Upper lobe of left lung (tissue), 6 donors: ENCODE measurements at regions not wholly inside any gene's neighbourhood (a gene's known extent, or its start where the extent isn't known, plus 50 kb on each side); places are given as distances from the start of the nearest gene placed in this dataset.

Source experiments
- ATAC-seq, 2 donors: fragments of 200-7000 bp; cut with Tn5 transposase; one replicate each; pipeline ENCODE4 v1.9.1; 2022; ENCODE audit warnings: mild to moderate bottlenecking in 2 of 2, moderate library complexity in 2 of 2; ENCODE audit not compliant: low FRiP score in 2 of 2
- DNase-seq, 2 donors: peaks; one replicate each; pipeline ENCODE4 v3.0.0-alpha.2; 2019 to 2020
- H3K27ac ChIP-seq, 4 donors: fragments of 200-600 bp; sonication (generic); one replicate each; pipeline ENCODE4 v1.5.1; 2016 to 2019
- H3K27me3 ChIP-seq, 4 donors: fragments of 200-600 bp; sonication (generic); one replicate each; pipeline ENCODE4 v1.5.1; 2017 to 2019
- H3K36me3 ChIP-seq, 4 donors: fragments of 200-600 bp; sonication (generic); one replicate each; pipeline ENCODE4 v1.5.1; 2016 to 2019
- H3K4me1 ChIP-seq, 4 donors: fragments of 200-600 bp; sonication (generic); one replicate each; pipeline ENCODE4 v1.5.1; 2018 to 2019
- H3K4me3 ChIP-seq, 4 donors: fragments of 200-600 bp; sonication (generic); one replicate each; pipeline ENCODE4 v1.5.1; 2017 to 2019; ENCODE audit warnings: mild to moderate bottlenecking in 2 of 4, moderate library complexity in 1 of 4
- H3K9me3 ChIP-seq, 4 donors: fragments of 200-600 bp; sonication (generic); one replicate each; pipeline ENCODE4 v1.5.1; 2018 to 2019
- EP300 ChIP-seq, 4 donors: sonication (generic); formaldehyde crosslinking; IDR thresholded peaks; one replicate each; pipeline ENCODE4 v1.5.1; 2017; ENCODE audit warnings: antibody characterized with exemption in 4 of 4, control low read depth in 2 of 4
- POLR2A ChIP-seq, 4 donors: fragments of 450-650 bp; IDR thresholded peaks; one replicate each; pipeline ENCODE4 v1.5.1; 2016 to 2017; ENCODE audit warnings: antibody characterized with exemption in 4 of 4, mild to moderate bottlenecking in 2 of 4
- POLR2AphosphoS5 ChIP-seq, 2 donors: sonication (generic); formaldehyde crosslinking; IDR thresholded peaks; one replicate each; pipeline ENCODE4 v1.5.1; 2017; ENCODE audit warnings: antibody characterized with exemption in 2 of 2
- WGBS, 2 donors: methylation state at CpG; one replicate each; pipeline ENCODE4 v1.1.5; 2017 to 2018; 5-methylcytosine and 5-hydroxymethylcytosine counted together
- TF ChIP-seq, protein P1 (sequence below), 6 experiments: fragments of 450-650 bp in 4 of 6; fragments of 200-600 bp in 2 of 6; sonication (generic) in 2 of 6; IDR thresholded peaks; one replicate each; pipeline ENCODE4 v1.5.1; 2016 to 2019; ENCODE audit warnings: antibody characterized with exemption in 6 of 6
- donor health status: DM: no; HTN: no; CAD: no; lungs with moderate emphysema.
- donor health status: DM: no; HTN: yes; CAD: no; lungs with severe emphysema.

- ATAC-seq (no peak), DNase-seq (no peak)
- Histone ChIP-seq H3K27me3 (no peaks in the 10 kb centered on the region), H3K4me3 (no peak overlapping the region), H3K36me3 (no peaks in the 10 kb centered on the region), H3K27ac (no peak overlapping the region), H3K9me3 (no peaks in the 10 kb centered on the region), H3K4me1 (peaks cover 0 to 4% (median 0%) of the 10 kb centered on the region in 4 donors)
- TF ChIP-seq POLR2AphosphoS5 (IDR thresholded peaks at IDR 0.05) (no peak), POLR2A (IDR thresholded peaks at IDR 0.05) (no peak), EP300 (IDR thresholded peaks at IDR 0.05) (no peak)
- TF ChIP-seq, protein P1, sequence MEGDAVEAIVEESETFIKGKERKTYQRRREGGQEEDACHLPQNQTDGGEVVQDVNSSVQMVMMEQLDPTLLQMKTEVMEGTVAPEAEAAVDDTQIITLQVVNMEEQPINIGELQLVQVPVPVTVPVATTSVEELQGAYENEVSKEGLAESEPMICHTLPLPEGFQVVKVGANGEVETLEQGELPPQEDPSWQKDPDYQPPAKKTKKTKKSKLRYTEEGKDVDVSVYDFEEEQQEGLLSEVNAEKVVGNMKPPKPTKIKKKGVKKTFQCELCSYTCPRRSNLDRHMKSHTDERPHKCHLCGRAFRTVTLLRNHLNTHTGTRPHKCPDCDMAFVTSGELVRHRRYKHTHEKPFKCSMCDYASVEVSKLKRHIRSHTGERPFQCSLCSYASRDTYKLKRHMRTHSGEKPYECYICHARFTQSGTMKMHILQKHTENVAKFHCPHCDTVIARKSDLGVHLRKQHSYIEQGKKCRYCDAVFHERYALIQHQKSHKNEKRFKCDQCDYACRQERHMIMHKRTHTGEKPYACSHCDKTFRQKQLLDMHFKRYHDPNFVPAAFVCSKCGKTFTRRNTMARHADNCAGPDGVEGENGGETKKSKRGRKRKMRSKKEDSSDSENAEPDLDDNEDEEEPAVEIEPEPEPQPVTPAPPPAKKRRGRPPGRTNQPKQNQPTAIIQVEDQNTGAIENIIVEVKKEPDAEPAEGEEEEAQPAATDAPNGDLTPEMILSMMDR (IDR thresholded peaks at IDR 0.05) = no peak
- 66 to 70% methylated on average over 8 of the region's 8 CpGs for WGBS, 2 donors
These were observed 313.4 kb downstream of the BCL11B start for GRCh38 chr14:98958632-98959031.

- no peaks in the 10 kb centered on the region for H3K9me3 ChIP-seq
- 76 to 79% methylated on average over 6 of the region's 6 CpGs for WGBS, 2 donors
- no peak for ATAC-seq
- no peaks in the 10 kb centered on the region for H3K36me3 ChIP-seq
- H3K27me3 ChIP-seq = no peaks in the 10 kb centered on the region
- H3K27ac ChIP-seq = no peak overlapping the region
- no peak for DNase-seq
- H3K4me1 ChIP-seq = peaks cover 0 to 4% (median 0%) of the 10 kb centered on the region in 4 donors
- no peak overlapping the region for H3K4me3 ChIP-seq
- no peak for TF ChIP-seq POLR2AphosphoS5 (IDR thresholded peaks at IDR 0.05)
- TF ChIP-seq, protein P1 (IDR thresholded peaks at IDR 0.05) = no peak
- no peak for TF ChIP-seq POLR2A (IDR thresholded peaks at IDR 0.05)
- TF ChIP-seq EP300 (IDR thresholded peaks at IDR 0.05) = no peak
These were observed 312.6 kb downstream of the BCL11B start for GRCh38 chr14:98959410-98959809.

- Histone ChIP-seq H3K36me3 (no peaks in the 10 kb centered on the region), H3K9me3 (no peaks in the 10 kb centered on the region), H3K27me3 (no peaks in the 10 kb centered on the region), H3K4me1 (peaks cover 0 to 4% (median 0%) of the 10 kb centered on the region in 4 donors), H3K4me3 (no peak overlapping the region), H3K27ac (no peak overlapping the region)
- ATAC-seq (no peak), DNase-seq (peak in 1 of 2 donors; percentile 59)
- TF ChIP-seq EP300 (IDR thresholded peaks at IDR 0.05) (no peak), POLR2A (IDR thresholded peaks at IDR 0.05) (no peak), POLR2AphosphoS5 (IDR thresholded peaks at IDR 0.05) (no peak)
- TF ChIP-seq, protein P1 (IDR thresholded peaks at IDR 0.05) = no peak
- WGBS, 2 donors = 71 to 79% methylated on average over 12 of the region's 12 CpGs
These were observed 311.9 kb downstream of the BCL11B start for GRCh38 chr14:98959958-98960616.

DNA sequence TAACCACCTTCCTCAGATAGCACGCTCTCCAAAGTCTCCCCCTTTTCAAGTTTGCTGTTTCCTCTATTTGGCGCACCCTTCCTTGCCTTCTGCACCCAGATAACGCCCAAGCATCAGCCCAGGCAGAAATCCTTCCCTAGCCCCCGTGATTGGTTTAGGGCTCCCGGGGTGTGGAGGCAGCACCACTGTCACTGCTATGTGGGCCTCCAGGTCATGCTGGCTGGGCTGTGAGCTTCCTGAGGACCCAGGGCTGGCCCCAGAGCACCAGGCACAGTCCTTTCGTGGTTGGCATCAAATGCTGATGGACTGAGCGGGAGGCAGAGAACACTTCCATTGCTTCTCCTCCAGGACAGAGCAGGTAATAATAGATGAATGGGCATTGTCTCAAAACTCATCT lies 311.4 kb downstream of the BCL11B start:
- H3K27me3 ChIP-seq = no peaks in the 10 kb centered on the region
- H3K4me1 ChIP-seq = peaks cover 0 to 4% (median 0%) of the 10 kb centered on the region in 4 donors
- WGBS, 2 donors = 85 to 91% methylated on average over 5 to 7 of the region's 7 CpGs
- no peak overlapping the region for H3K27ac ChIP-seq
- H3K9me3 ChIP-seq = no peaks in the 10 kb centered on the region
- DNase-seq (no peak), ATAC-seq (no peak)
- no peaks in the 10 kb centered on the region for H3K36me3 ChIP-seq
- H3K4me3 ChIP-seq = no peak overlapping the region
- TF ChIP-seq POLR2A (IDR thresholded peaks at IDR 0.05) (no peak), EP300 (IDR thresholded peaks at IDR 0.05) (no peak), POLR2AphosphoS5 (IDR thresholded peaks at IDR 0.05) (no peak)
- TF ChIP-seq, protein P1 (IDR thresholded peaks at IDR 0.05) = no peak

- TF ChIP-seq POLR2AphosphoS5 (IDR thresholded peaks at IDR 0.05) (no peak), EP300 (IDR thresholded peaks at IDR 0.05) (no peak), POLR2A (IDR thresholded peaks at IDR 0.05) (no peak)
- TF ChIP-seq, protein P1 (IDR thresholded peaks at IDR 0.05) = no peak
- no peaks in the 10 kb centered on the region for H3K9me3 ChIP-seq
- H3K27me3 ChIP-seq = no peaks in the 10 kb centered on the region
- H3K4me1 ChIP-seq = peaks cover 0 to 4% (median 0%) of the 10 kb centered on the region in 4 donors
- WGBS, 2 donors = 91 to 94% methylated on average over 4 of the region's 4 CpGs
- no peaks in the 10 kb centered on the region for H3K36me3 ChIP-seq
- DNase-seq (no peak), ATAC-seq (no peak)
- H3K4me3 ChIP-seq = no peak overlapping the region
- no peak overlapping the region for H3K27ac ChIP-seq
These were observed 310.8 kb downstream of the BCL11B start for GRCh38 chr14:98961191-98961590.
